CD4-positive, alpha-beta T cell (primary cell): ENCODE measurements at regions not wholly inside any gene's neighbourhood (a gene's known extent, or its start where the extent isn't known, plus 50 kb on each side); places are given as distances from the start of the nearest gene placed in this dataset.

Experiments
- ATAC-seq: fragments of 200-7000 bp; cut with Tn5 transposase; one replicate; pipeline ENCODE4 v1.10.0; 2022; ENCODE audit warnings: mild to moderate bottlenecking; ENCODE audit not compliant: poor library complexity
- CTCF ChIA-PET: fragments of 350-600 bp; sonication (Branson Sonifier 250); formaldehyde crosslinking; loops from one replicate; lab custom pipeline; 2021; ENCODE audit warnings: antibody characterized with exemption, inconsistent platforms; lab: Charles Lee
- POLR2A ChIA-PET: fragments of 350-600 bp; sonication (Branson Sonifier 250); formaldehyde crosslinking; loops from one replicate; lab custom pipeline; 2021; ENCODE audit warnings: antibody characterized with exemption, inconsistent platforms; lab: Charles Lee
- DNase-seq, 14 experiments: peaks; one replicate each; pipeline ENCODE4 v3.0.0-alpha.2; 2013 to 2020; ENCODE audit warnings: mixed read lengths in 2 of 14
- H3K27ac ChIP-seq, 2 donors: one replicate each; pipeline versions ENCODE4 v1.5.1 to v1.7.0; 2013; ENCODE audit warnings: low read length in 2 of 2, low read depth in 1 of 2, mild to moderate bottlenecking in 1 of 2
- H3K27me3 ChIP-seq, 2 experiments: 1 replicate in 1 of 2; 2 replicates in 1 of 2; pipeline versions ENCODE4 v1.6.1 to v1.7.0; 2013; ENCODE audit warnings: low read length in 2 of 2, control low read depth in 1 of 2, mild to moderate bottlenecking in 1 of 2, moderate library complexity in 1 of 2; ENCODE audit not compliant: insufficient read depth in 2 of 2, control insufficient read depth in 1 of 2
- H3K36me3 ChIP-seq: one replicate; pipeline ENCODE4 v1.6.1; 2013; ENCODE audit warnings: low read length, control low read depth; ENCODE audit not compliant: insufficient read depth
- H3K4me1 ChIP-seq: one replicate; pipeline ENCODE4 v1.6.1; 2013; ENCODE audit warnings: low read length, control low read depth; ENCODE audit not compliant: insufficient read depth
- H3K4me3 ChIP-seq: one replicate; pipeline ENCODE4 v1.5.1; 2013; ENCODE audit warnings: mild to moderate bottlenecking, low read length, moderate library complexity
- H3K9me3 ChIP-seq, 2 experiments: 1 replicate in 1 of 2; 2 replicates in 1 of 2; pipeline versions ENCODE4 v1.6.1 to v1.7.0; 2013; ENCODE audit warnings: low read length in 2 of 2, mild to moderate bottlenecking in 2 of 2, control low read depth in 1 of 2, moderate library complexity in 1 of 2; ENCODE audit not compliant: control insufficient read depth in 1 of 2, insufficient read depth in 1 of 2
- H3K27ac Mint-ChIP-seq: one replicate; pipeline ENCODE4 v1.8.0; 2020; ENCODE audit warnings: mixed read lengths
- H3K27me3 Mint-ChIP-seq: one replicate; pipeline ENCODE4 v1.8.0; 2021; ENCODE audit warnings: mixed read lengths
- H3K36me3 Mint-ChIP-seq: one replicate; pipeline ENCODE4 v1.8.0; 2021; ENCODE audit warnings: low read depth, mixed read lengths
- H3K4me1 Mint-ChIP-seq: one replicate; pipeline ENCODE4 v1.8.0; 2021; ENCODE audit warnings: low read depth, mixed read lengths
- H3K4me3 Mint-ChIP-seq: one replicate; pipeline ENCODE4 v1.8.0; 2020; ENCODE audit warnings: mild to moderate bottlenecking, mixed read lengths
- H3K9me3 Mint-ChIP-seq: one replicate; pipeline ENCODE4 v1.8.0; 2020; ENCODE audit warnings: mixed read lengths
- CTCF ChIP-seq: fragments of 200-600 bp; IDR thresholded peaks from one replicate; pipeline ENCODE4 v1.8.0; 2022; ENCODE audit warnings: antibody characterized with exemption, mild to moderate bottlenecking
- intact Hi-C, 2 experiments: fragments of 100-400 bp; cut with DNase I in 1 of 2; cut with micrococcal nuclease in 1 of 2; formaldehyde crosslinking; loops; one replicate each; pipeline versions ENCODE4 v1.15.1 to v1.9.0; 2023 to 2025; cut with DNase I, micrococcal nuclease

- Mint-ChIP-seq H3K4me3 (no peak overlapping the region), H3K4me1 (no peaks in the 10 kb centered on the region), H3K36me3 (no peaks in the 10 kb centered on the region), H3K27ac (no peak overlapping the region), H3K27me3 (peaks cover 5% of the 10 kb centered on the region), H3K9me3 (no peaks in the 10 kb centered on the region)
- ATAC-seq (no peak), DNase-seq (no peak)
- intact Hi-C loops, result no loop called here
- ChIA-PET CTCF (no interaction called here), POLR2A (no interaction called here)
- H3K4me1 ChIP-seq, result no peaks in the 10 kb centered on the region
- no peak overlapping the region for H3K27ac ChIP-seq
- TF ChIP-seq CTCF, result no peak
- no peak overlapping the region for H3K4me3 ChIP-seq
- no peaks in the 10 kb centered on the region for H3K36me3 ChIP-seq
- peaks cover 0 to 8% of the 10 kb centered on the region in 2 experiments for H3K9me3 ChIP-seq
- peaks cover 0 to 3% of the 10 kb centered on the region in 2 experiments for H3K27me3 ChIP-seq
These were observed 114.1 kb upstream of the ADGRF1 start for GRCh38 chr6:47156196-47156595.

GRCh38 chr6:47153404-47153755, 111.2 kb upstream of the ADGRF1 start:
- Histone ChIP-seq H3K4me1 (no peaks in the 10 kb centered on the region), H3K4me3 (no peak overlapping the region), H3K27me3 (peaks cover 0 to 3% of the 10 kb centered on the region in 2 experiments), H3K9me3 (peaks cover 0 to 8% of the 10 kb centered on the region in 2 experiments), H3K27ac (no peak overlapping the region), H3K36me3 (no peaks in the 10 kb centered on the region)
- DNase-seq (no peak), ATAC-seq (no peak)
- ChIA-PET CTCF (no interaction called here), POLR2A (no interaction called here)
- intact Hi-C loops, result no loop called here
- H3K9me3 Mint-ChIP-seq, result no peaks in the 10 kb centered on the region
- H3K4me1 Mint-ChIP-seq, result no peaks in the 10 kb centered on the region
- no peak overlapping the region for H3K4me3 Mint-ChIP-seq
- peaks cover 12% of the 10 kb centered on the region for H3K27me3 Mint-ChIP-seq
- H3K36me3 Mint-ChIP-seq, result no peaks in the 10 kb centered on the region
- TF ChIP-seq CTCF, result no peak
- H3K27ac Mint-ChIP-seq, result no peak overlapping the region

GRCh38 chr6:47152666-47153403, 110.7 kb upstream of the ADGRF1 start:
- Histone ChIP-seq H3K27me3 (peaks cover 0 to 3% of the 10 kb centered on the region in 2 experiments), H3K4me3 (no peak overlapping the region), H3K4me1 (no peaks in the 10 kb centered on the region), H3K36me3 (no peaks in the 10 kb centered on the region), H3K9me3 (peaks cover 0 to 8% of the 10 kb centered on the region in 2 experiments), H3K27ac (no peak overlapping the region)
- CTCF ChIA-PET, result no interaction called here
- Mint-ChIP-seq H3K4me3 (no peak overlapping the region), H3K27me3 (peaks cover 11% of the 10 kb centered on the region), H3K36me3 (no peaks in the 10 kb centered on the region), H3K27ac (no peak overlapping the region), H3K4me1 (no peaks in the 10 kb centered on the region), H3K9me3 (no peaks in the 10 kb centered on the region)
- POLR2A ChIA-PET, result no interaction called here
- intact Hi-C loops, result no loop called here
- TF ChIP-seq CTCF, result no peak
- DNase-seq, result no peak
- ATAC-seq, result no peak
